NCI-H524 treated with DMSO at 0.1 percent for 48 hours (cell line): ENCODE measurements at regions not wholly inside any gene's neighbourhood (a gene's known extent, or its start where the extent isn't known, plus 50 kb on each side); places are given as distances from the start of the nearest gene placed in this dataset.
"Not testable (repeated sequence)": the region's sequence is repeated elsewhere in the genome, so short reads cannot be mapped to it uniquely, and the experiment has no call there.

Experiments
- DNase-seq: peaks from one replicate; lab custom pipeline; 2025; lab: John Stamatoyannopoulos, UW

DNA sequence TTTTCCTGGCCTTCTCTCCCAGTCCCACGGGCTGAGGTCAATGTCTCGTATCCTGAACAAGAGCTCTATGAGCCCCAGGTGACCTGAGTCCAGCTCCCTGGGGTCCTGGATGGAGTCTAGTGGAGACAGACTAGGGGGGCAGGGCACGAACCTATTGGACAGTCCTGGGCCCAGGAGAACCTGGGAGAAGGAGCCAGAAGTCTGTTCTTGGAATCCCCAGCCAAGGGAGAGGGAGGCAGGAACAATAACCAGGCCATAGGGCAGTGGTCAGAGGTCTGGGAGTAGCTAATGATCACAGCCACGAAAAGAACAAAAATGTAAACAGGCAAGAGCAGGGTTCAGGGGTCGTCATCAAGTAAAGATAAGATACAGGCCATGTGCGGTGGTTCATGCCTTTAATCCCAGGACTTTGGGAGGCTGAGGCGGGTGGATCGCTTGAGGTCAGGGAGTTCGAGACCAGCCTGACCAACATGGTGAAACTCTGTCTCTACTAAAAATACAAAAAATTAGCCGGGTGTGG, 60.8 kb downstream of the COPRS start:
- no peak for DNase-seq

DNA sequence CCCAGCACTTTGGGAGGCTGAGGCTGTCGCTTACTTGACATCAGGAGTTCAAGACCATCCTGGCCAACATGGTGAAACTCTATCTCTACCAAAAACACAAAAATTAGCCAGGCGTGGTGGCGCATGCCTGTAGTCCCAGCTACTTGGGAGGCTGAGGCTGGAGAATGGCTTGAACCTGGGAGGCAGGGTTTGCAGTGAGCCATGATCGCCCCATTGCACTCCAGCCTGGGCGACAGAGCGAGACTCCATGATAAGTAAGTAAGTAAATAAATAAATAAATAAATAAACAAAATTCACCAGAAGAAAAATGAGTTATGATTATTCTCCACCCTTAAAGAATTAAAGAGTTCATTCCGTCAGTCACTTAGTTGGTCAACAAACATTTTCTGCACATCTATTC, 63.1 kb downstream of the COPRS start:
- DNase-seq, result not testable (repeated sequence)

DNA sequence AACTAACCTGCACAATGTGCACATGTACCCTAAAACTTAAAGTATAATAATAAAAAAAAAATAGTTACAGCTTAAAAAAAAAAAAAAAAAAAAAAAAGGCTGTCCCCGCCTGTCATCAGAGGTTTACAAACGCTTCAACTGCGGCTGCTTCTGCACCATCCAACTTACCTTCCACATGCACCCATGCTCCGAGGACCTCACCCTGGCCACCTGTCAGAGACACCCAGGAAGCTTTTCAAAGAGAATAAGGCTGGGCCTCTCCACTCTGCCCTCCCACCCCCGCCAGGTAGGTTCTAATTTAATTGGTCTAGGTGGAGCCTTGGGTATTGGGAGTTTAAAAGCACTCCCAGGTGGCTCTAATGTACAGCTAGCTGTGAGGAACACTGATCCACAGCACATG, 64.9 kb downstream of the COPRS start:
- DNase-seq, result no peak

DNA sequence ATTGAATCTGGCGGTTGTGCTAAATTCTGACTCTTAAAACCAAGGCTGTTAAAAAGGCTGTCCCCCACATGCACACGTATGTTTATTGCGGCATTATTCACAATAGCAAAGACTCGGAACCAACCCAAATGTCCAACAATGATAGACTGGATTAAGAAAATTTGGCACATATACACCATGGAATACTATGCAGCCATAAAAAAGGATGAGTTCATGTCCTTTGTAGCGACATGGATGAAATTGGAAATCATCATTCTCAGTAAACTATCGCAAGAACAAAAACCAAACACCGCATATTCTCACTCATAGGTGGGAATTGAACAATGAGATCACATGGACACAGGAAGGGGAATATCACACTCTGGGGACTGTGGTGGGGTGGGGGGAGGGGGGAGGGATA, 65.4 kb downstream of the COPRS start:
- DNase-seq, result not testable (repeated sequence)

DNA sequence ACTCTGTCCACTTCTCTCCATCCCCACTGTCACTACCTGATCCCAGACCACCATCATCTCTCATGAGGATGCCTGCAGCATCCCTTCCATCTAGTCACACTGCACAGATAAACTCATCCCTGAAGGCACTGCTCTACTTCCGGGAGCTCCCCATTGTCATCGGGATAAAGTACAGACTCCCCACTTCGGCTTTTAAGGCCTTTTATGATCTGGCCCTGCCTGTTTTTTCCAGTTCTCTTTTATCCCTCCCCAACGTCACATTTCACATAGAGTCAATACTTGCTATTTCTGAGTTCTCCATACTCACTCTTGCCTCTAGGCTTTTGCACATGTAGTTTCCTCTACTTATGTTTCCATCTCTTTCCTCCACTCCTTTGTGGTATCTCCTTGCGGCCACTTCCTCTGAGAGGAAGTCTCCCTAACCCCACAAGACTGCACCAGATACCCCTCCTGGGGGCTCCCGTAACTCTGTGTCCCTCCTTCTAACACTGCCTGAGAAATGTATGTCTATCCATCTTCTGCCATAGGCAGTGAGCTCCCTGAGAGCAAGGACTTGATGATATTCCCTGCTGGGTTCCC, 66.9 kb downstream of the COPRS start:
- no peak for DNase-seq

DNA sequence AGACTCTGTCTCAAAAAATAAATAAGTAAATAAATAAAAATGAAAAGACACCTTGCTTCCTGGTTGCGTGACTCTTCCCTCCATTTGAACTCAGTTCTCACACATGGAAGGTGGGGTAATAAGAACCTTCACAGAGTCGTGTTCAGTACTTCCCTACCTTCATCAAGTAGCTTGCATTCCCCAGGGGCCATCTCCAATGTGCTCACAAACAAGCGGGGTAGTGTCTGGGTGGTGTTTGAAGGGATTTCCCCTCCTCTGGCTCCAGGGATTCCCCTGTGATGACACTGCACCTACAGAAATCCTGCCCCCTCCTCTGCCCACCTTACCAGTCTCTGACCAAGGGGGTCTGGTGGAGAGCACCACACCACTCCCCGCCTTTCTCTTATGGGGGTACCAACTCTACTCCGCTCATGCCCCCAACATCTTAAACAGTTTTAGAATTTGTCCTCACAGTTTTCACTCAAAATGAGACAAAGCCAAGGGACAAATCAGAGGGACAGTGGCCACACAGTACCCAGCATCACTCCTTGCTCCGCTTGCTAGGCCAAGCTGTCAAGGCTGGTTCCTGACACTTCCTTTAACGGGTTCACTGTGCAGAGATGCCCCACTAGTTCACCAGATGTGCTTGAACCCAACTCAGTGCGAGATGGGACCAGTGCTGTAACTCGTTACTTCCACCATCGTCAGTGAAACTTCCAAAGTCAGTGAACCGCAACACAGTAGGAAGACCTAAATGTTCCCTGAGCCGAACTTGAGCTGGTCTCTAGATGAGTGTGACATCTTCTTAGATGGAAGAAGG, 69.1 kb downstream of the COPRS start:
- no peak for DNase-seq

DNA sequence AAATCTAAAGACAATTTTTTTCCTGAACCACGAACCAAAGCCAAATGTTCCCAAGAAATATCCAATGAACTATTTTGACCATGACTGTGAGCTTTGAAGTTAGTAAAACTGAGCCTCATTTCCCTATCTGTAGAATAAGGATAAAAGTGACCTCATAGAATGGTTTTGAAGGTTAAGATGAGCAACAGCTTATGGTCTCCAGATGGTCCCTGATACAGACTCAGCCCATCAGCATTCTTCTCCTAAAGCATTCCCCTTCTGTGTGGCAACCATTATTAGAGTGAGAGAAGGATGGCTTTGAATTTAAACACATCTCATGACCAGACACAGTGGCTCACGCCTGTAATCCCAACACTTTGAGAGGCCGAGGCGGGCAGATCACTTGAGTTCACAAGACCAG, 70.1 kb downstream of the COPRS start:
- no peak for DNase-seq

DNA sequence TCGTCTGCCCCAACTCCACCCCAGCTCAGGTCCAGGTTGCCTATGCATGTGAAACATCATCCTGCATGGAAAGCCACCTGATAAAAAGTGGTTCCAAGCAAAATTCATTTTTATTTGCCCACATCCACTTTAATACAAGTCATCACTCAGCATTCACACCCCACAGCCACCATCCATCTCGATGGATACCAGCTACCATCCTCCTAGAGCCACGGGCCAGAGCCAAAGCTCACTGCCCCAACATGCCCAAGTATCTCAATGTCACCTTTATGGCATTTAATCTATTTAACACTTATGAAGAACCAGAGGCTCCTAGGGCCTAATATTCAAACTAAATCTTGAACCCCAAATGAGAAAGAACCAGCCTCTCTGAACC, 70.5 kb downstream of the COPRS start:
- DNase-seq, result no peak

DNA sequence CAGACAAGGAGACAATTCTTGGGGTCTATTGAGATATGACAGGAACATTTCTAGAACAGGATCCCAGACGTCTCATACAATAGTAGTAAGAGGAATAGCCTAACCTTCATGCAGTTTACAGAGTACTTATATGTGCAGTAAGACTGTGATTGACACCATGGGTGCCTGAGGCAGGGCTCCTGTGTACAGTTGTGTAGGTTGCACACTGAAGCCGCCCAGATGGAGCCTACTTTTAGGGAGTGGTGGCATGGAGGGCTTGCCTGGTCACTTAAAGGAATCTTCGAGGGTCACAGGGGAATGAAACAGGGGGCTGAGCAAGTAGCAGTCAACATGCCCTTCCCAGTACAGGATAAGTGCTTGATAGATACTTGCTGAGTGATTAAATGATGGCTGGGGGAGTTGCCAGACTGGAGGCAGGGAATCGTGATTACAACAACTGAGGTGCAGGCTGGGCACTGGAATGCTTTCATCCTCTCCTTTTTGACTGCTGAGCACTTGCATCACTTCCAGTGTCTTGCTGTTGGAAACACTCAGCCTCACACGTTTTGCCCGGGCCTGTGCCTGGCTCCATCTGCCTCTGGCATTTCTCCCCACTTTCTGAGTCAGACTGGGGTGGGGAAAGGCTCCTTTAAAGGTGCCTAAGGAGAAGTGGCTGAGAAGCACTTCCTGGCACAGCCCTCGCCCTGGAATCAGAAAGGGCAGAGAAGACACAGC, 71.0 kb downstream of the COPRS start:
- DNase-seq, result no peak

DNA sequence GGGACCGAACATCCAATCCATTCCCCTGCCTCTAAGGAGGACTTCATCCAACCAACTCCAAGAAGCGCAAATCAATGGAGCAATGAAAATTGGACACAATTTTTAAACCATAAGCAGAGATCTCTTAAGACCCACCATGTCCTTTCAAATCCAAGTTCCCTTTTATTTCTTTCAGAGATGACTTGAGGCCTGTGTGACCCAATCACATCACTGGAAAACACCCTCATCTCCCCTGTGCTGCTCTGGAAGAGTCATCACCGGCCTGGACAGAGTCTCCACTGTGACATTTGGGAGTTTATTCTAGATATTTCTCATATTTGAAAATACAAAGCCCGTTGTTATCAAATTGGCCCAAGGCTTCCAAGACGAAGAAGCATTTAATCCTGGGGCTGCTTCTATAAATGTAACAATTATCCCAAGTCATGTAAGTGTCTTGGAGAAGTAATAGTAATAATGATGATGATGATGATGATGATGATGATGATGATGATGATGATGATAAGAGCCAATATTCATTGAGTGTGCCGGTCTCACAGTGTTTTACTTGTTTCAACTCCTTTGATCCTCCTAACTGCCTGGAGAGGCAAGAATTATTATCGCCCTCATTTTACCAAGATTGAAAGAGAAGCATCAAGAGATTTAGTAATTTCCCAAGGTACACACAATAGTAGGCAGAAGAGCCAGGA, 72.1 kb downstream of the COPRS start:
- DNase-seq, result no peak

DNA sequence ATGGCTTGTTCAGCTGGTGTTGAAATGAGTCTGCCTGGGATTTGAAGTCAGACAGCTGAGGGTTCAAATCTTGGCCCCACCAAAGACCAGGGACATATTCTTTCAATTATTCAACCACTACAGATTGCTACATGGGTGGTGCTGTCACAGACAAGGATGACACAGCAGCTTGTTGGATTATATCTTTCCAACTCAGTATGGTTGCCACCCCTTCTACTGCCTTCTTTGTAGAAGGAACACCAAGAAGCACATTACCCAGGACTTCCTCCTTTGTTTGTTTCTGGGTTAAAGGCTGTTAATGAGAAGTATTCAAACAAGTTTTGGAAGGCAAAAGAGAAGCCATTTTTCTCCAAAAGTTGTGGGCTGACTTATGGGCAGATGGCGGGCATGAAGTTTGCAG, 78.6 kb downstream of the COPRS start:
- no peak for DNase-seq

DNA sequence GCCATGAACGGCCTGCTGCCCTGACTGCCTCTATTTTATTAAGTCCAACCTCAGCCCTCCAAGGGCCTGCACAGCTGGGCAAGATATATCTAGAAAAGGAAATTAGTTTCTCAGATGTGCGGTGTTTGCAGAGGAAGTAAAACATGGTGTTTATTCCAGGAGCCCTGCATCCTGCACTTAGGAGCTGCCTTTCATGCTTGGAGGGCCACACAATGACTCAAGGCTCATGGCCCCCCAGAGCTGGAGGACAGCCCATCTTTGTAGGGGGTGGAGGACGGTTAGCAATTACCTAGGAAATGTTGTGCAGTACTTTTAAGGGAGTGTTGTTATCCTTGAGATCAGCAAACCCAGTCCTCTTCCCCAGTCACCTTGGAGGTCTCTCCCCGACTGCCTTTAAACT, 80.5 kb downstream of the COPRS start:
- no peak for DNase-seq

DNA sequence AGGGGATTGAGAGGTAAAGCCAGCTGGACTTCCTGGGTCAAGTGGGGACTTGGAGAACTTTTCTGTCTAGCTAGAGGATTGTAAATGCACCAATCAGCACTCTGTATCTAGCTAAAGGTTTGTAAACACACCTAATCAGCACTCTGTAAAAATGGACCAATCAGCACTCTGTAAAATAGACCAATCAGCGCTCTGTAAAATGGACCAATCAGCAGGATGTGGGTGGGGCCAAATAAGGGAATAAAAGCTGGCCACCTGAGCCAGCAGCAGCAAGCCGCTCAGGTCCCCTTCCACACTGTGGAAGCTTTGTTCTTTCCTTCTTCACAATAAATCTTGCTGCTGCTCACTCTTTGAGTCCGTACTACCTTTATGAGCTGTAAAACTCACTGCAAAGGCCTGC, 87.7 kb downstream of the COPRS start:
- not testable (repeated sequence) for DNase-seq

DNA sequence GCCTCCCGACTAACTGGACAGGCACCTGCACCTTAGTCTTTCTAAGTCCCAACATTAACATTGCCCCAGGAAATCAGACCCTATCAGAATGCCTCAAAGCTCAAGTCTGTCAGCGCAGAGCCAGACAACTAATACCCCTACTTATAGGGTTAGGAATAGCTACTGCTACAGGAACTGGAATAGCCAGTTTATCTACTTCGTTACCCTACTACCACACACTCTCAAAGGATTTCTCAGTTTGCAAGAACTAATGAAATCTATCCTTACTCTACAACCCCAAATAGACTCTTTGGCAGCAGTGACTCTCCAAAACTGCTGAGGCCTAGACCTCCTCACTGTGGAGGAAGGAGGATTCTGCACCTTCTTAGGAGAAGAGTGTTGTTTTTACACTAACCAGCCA, 88.5 kb downstream of the COPRS start:
- DNase-seq, result not testable (repeated sequence)

DNA sequence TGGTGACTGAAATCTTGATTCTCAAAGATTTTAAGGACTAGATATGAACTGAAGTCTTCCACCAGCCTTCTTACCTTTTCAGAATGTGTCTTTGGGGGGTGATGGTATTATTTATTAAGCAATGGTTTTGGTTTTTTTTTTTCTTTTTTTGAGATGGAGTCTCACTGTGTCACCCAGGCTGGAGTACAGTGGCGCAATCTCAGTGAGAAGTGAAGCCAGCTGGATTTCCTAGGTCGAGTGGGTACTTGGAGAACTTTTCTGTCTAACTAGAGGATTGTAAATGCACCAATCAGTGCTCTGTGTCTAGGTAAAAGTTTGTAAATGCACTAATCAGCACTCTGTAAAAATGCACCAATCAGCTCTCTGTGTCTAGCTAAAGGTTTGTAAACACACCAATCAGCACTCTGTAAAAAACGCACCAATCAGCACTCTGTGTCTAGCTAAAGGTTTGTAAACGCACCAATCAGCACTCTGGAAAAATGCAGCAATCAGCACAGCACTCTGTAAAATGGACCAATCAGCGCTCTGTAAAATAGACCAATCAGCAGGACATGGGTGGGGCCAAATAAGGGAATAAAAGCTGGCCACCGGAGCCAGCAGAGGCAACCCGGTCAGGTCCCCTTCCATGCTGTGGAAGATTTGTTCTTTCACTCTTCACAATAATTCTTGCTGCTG, 97.1 kb downstream of the COPRS start:
- DNase-seq, result not testable (repeated sequence)

DNA sequence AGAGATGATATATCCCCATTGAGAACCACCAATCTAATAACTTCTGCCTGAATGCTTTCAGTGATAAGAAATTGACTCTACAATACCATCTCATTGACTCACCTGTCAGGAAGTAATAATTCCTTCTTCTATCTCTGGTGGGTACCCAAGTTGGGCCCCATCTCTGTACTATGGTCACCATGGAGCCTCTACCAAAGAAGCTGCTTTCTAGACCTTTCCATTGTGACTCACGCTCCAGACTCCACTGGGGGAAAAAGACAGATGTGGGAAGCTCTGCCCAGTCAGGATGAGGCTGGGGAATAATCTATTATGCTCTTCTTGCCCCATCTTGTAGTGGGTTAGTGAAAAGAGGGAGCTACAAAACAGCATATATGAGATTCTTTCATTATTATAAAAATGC, 100.4 kb downstream of the COPRS start:
- DNase-seq, result no peak

DNA sequence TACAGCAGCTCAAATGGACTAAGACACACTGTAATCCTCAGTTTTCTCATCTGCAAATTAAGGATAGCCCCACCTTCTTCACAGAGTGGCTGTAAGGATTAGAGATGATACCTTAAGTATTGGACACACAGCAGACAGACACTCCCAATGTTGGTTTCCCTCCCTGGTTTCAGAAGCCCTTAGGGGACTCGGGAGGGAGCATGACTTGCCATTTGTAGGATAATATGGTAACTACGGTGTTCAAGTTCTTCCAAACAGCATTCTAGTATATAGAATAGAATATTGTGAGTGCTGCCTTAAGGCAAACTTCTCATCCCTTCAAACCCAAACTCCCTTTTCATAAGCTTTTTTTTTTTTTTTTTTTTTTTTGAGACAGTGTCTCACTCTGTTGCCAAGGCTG, 101.9 kb downstream of the COPRS start:
- DNase-seq, result no peak

DNA sequence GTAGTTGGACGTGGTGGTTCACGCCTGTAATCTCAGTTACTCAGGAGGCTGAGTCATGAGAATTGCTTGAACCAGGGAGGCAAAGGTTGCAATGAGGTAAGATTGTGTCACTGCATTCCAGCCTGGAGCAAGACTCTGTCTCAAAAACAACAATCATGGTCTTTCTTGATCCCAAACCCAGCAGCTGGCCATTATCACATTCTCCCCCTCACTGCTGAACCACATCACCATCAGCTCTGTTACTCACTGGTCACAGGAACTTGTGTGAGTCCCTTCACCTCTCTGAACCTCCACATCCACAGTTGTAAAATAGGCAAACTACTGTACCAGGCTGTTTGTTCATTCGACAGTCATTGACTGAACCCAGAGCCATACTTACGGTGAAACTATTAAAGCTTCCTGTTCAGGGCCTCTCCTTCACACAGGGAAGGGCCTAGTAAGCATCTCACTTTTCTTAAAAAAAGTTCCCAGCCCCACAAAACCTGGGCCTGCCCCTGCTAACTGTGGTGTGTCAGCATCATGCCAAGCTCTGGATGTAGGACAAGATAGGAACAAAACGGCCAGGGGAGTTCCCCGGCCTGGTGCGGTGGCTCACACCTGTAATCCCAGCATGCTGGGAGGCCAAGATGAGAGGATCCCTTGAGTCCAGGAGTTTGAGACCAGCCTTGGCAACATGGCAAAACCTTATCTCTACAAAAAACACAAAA, 104.7 kb downstream of the COPRS start:
- no peak for DNase-seq

DNA sequence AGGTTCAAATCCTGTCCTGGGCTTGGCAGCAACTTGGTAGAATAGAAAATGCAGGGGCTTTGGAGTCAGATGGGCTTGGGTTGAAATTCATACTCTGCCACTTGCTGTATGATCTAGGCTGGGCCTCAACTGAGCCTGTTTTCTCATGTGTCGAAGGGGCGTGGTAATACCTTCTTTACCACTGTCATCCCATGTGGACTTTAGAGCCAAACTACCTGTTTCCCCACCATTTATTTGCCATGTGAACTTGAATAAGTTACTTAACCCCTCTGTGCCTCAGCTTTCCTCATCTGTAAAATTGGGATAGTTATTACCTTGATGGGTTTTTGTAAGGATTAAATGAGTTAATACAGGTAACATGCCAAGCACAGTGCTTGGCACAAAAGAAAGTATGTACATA, 106.0 kb downstream of the COPRS start:
- no peak for DNase-seq

DNA sequence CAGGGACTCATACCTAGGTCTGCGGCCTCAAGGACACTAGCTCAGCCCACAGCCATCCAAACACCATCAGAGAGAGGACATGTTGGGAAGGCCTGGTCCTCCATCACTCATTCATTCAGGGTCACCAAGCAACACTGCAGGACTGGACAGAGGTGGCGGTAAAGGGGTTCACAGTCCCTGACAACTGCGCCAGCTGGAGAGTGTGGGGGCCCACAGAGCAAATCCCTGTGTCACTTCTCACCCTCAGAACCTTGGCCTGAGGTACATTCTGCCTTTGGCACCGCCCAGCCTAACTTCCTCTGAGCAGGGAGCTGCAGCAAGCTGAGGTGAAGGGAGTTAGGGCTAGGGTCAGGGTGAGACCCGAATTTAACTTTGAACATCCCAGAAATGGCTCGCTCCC, 106.5 kb downstream of the COPRS start:
- no peak for DNase-seq

DNA sequence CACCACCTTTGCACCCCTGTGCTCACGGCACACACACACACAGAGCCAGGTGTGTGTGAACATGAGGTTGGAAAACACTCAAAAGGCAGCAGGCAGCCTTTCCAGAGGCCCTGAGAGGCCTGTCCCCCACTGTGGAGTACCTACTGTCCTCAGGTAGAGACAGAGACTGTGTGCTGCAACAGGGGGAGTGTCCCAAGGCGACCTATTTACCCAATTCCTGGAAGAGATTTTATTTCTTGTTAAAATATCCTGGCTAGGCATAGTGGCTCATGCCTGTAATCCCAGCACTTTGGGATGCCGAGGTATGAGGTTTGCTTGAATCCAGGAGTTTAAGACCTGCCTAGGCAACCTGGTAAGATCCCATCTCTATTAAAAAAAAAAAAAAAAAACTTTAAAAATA, 108.5 kb downstream of the COPRS start:
- DNase-seq, result no peak
